PFSK-1 (cell line): ENCODE measurements at regions not wholly inside any gene's neighbourhood (a gene's known extent, or its start where the extent isn't known, plus 50 kb on each side); places are given as distances from the start of the nearest gene placed in this dataset.

ENCODE experiments used
- POLR2AphosphoS5 ChIP-seq: IDR thresholded peaks from 2 replicates; pipeline ENCODE4 v1.6.1; 2012; ENCODE audit warnings: low read depth, mild to moderate bottlenecking, control low read depth, low read length, moderate library complexity
- REST ChIP-seq, 2 experiments: IDR thresholded peaks; 2 replicates each; pipeline versions ENCODE4 v1.6.1 to v1.8.0; 2011 to 2012; ENCODE audit warnings: low read depth in 2 of 2, low read length in 2 of 2, control low read depth in 1 of 2, inconsistent platforms in 1 of 2, mild to moderate bottlenecking in 1 of 2, moderate library complexity in 1 of 2; ENCODE audit not compliant: insufficient read depth in 1 of 2
- SIN3A ChIP-seq: IDR thresholded peaks from 2 replicates; pipeline ENCODE4 v1.6.1; 2012; ENCODE audit warnings: mild to moderate bottlenecking, low read length, moderate library complexity, borderline replicate concordance; ENCODE audit not compliant: insufficient read depth
- TAF1 ChIP-seq: IDR thresholded peaks from 2 replicates; pipeline ENCODE4 v1.6.1; 2012; ENCODE audit warnings: low read length, control low read depth, borderline replicate concordance; ENCODE audit not compliant: insufficient read depth

DNA sequence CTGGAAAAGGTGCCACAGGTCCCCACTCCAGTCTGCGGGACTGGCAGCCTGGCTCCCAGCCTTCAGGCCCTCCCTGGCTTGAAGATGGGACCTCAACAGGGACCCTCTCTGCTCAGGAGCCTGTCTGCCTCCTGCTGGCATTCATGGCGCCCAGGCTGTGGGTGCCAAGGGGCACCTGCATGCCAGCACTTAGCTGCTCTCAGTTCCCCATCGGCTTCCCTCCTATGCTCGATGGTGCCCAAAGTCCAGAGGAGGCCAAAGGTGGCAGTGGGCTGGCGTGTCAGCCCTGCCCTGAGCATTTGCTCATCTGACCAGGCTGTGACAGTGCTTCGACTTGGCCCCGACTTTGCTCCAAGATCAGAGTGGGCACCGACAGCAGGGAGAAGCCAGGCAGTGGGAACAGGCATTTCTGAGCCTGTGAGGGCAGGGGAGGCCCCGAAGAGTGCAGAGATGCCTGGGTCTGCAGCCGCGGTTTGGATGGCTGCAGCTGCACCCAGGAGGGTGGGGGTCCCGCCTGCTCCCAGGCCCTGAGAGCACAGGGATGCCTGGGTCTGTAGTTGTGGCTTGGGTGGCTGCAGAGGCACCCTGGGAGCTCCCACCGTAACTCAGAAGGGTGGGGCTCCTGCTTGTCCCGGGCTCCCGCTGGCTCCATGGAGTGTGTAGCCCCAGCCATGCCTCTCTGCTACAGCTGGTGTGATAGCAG is 463.6 kb downstream of the TBC1D22A start:
- no peak for TF ChIP-seq POLR2AphosphoS5
- no peak for TF ChIP-seq REST (IDR thresholded peaks at IDR 0.05; ENCODE audit: insufficient read depth in 1 of 2, low read depth in 2 of 2, low read length in 2 of 2)
- no peak for TF ChIP-seq SIN3A
- no peak for TF ChIP-seq TAF1
